Sigmoid colon (tissue), 6 donors: ENCODE measurements at regions not wholly inside any gene's neighbourhood (a gene's known extent, or its start where the extent isn't known, plus 50 kb on each side); places are given as distances from the start of the nearest gene placed in this dataset.
A peak's percentile ranks its signal among the peaks of the same experiment; 100 is the strongest.

Experiments used
- DNase-seq: peaks from one replicate; pipeline ENCODE4 v3.0.0-alpha.2; 2019
- H3K27ac ChIP-seq, 4 donors: fragments of 200-600 bp; sonication (generic); one replicate each; pipeline ENCODE4 v1.5.1; 2016 to 2019; ENCODE audit warnings: mild to moderate bottlenecking in 1 of 4
- H3K27me3 ChIP-seq, 3 donors: fragments of 200-600 bp; sonication (generic); one replicate each; pipeline ENCODE4 v1.5.1; 2019; ENCODE audit warnings: mild to moderate bottlenecking in 1 of 3
- H3K36me3 ChIP-seq, 4 donors: fragments of 200-600 bp; sonication (generic); one replicate each; pipeline ENCODE4 v1.5.1; 2016 to 2019
- H3K4me1 ChIP-seq, 4 donors: fragments of 200-600 bp; sonication (generic); one replicate each; pipeline ENCODE4 v1.5.1; 2017 to 2019
- H3K4me3 ChIP-seq, 4 donors: fragments of 200-600 bp; sonication (generic); one replicate each; pipeline ENCODE4 v1.5.1; 2017 to 2019; ENCODE audit warnings: mild to moderate bottlenecking in 2 of 4, moderate library complexity in 1 of 4
- H3K9me3 ChIP-seq, 4 donors: fragments of 200-600 bp in 3 of 4; sonication (generic) in 3 of 4; one replicate each; pipeline versions ENCODE4 v1.5.1 to v1.6.1; 2013 to 2019
- CTCF ChIP-seq, 4 experiments: fragments of 450-650 bp in 3 of 4; fragments of 200-600 bp in 1 of 4; IDR thresholded peaks; one replicate each; pipeline ENCODE4 v1.5.1; 2016 to 2019; ENCODE audit warnings: antibody characterized with exemption in 4 of 4, mild to moderate bottlenecking in 3 of 4, moderate library complexity in 2 of 4
- EP300 ChIP-seq, 4 donors: sonication (generic); formaldehyde crosslinking; IDR thresholded peaks; one replicate each; pipeline ENCODE4 v1.6.1; 2017; ENCODE audit warnings: antibody characterized with exemption in 4 of 4
- POLR2A ChIP-seq, 2 donors: fragments of 450-650 bp; IDR thresholded peaks; one replicate each; pipeline ENCODE4 v1.6.1; 2016; ENCODE audit warnings: antibody characterized with exemption in 2 of 2, mild to moderate bottlenecking in 2 of 2, moderate library complexity in 2 of 2
- POLR2AphosphoS5 ChIP-seq, 4 donors: sonication (generic); formaldehyde crosslinking; IDR thresholded peaks; one replicate each; pipeline ENCODE4 v1.6.1; 2017; ENCODE audit warnings: antibody characterized with exemption in 4 of 4
- WGBS, 2 donors: extraction: QIAGEN DNeasy Blood & Tissue Kit; methylation state at CpG; one replicate each; pipeline ENCODE4 v1.1.7; 2013; 5-methylcytosine and 5-hydroxymethylcytosine counted together
- intact Hi-C: fragments of 100-400 bp; cut with DNase I; formaldehyde crosslinking; loops from one replicate; pipeline ENCODE4 v1.15.1; 2023
- donor health status: healthy with polysubstance abuse.
- donor health status: healthy.

- DNase-seq = no peak
- no peak overlapping the region for H3K27ac ChIP-seq
- no peak for TF ChIP-seq POLR2AphosphoS5 (IDR thresholded peaks at IDR 0.05)
- H3K27me3 ChIP-seq = no peaks in the 10 kb centered on the region
- WGBS, 2 donors = 48 to 55% methylated on average over 2 of the region's 2 CpGs
- no peaks in the 10 kb centered on the region for H3K4me1 ChIP-seq
- peaks cover 0 to 11% (median 4%) of the 10 kb centered on the region in 4 donors for H3K9me3 ChIP-seq
- H3K36me3 ChIP-seq = no peaks in the 10 kb centered on the region
- intact Hi-C loops = no loop called here
- no peak overlapping the region for H3K4me3 ChIP-seq
These were observed 1005.6 kb downstream of the IGSF11 start for GRCh38 chr3:118029049-118029448.

- WGBS, 2 donors = 35 to 40% methylated on average over 1 of the region's 1 CpG
- no peak overlapping the region for H3K4me3 ChIP-seq
- H3K4me1 ChIP-seq = no peaks in the 10 kb centered on the region
- intact Hi-C loops = no loop called here
- no peak for TF ChIP-seq POLR2A (IDR thresholded peaks at IDR 0.05)
- TF ChIP-seq CTCF (IDR thresholded peaks at IDR 0.05) = no peak
- no peak for TF ChIP-seq EP300 (IDR thresholded peaks at IDR 0.05)
- TF ChIP-seq POLR2AphosphoS5 (IDR thresholded peaks at IDR 0.05) = no peak
- no peaks in the 10 kb centered on the region for H3K36me3 ChIP-seq
- no peak for DNase-seq
- no peaks in the 10 kb centered on the region for H3K27me3 ChIP-seq
- peaks cover 0 to 4% (median 0%) of the 10 kb centered on the region in 4 donors for H3K9me3 ChIP-seq
- H3K27ac ChIP-seq = no peak overlapping the region
These were observed 998.4 kb downstream of the IGSF11 start for GRCh38 chr3:118036215-118036614.

- TF ChIP-seq CTCF (IDR thresholded peaks at IDR 0.05) = no peak
- no peak for TF ChIP-seq POLR2A (IDR thresholded peaks at IDR 0.05)
- peak in 2 of 4 donors; percentile 52 to 61 for TF ChIP-seq POLR2AphosphoS5 (IDR thresholded peaks at IDR 0.05)
- DNase-seq = no peak
- Histone ChIP-seq H3K4me1 (peaks cover 0 to 11% (median 0%) of the 10 kb centered on the region in 4 donors), H3K27ac (peak overlapping the region in 1 of 4 donors; percentile 11), H3K36me3 (no peaks in the 10 kb centered on the region), H3K9me3 (no peaks in the 10 kb centered on the region), H3K27me3 (no peaks in the 10 kb centered on the region), H3K4me3 (no peak overlapping the region)
- WGBS, 2 donors = 0% methylated on average over 1 of the region's 1 CpG
- intact Hi-C loops = no loop called here
These were observed 979.3 kb downstream of the IGSF11 start for GRCh38 chr3:118055381-118055780.

GRCh38 chr3:118057086-118057485 is 977.6 kb downstream of the IGSF11 start:
- Histone ChIP-seq H3K27ac (no peak overlapping the region), H3K36me3 (no peaks in the 10 kb centered on the region), H3K9me3 (no peaks in the 10 kb centered on the region), H3K27me3 (no peaks in the 10 kb centered on the region), H3K4me3 (no peak overlapping the region), H3K4me1 (peaks cover 0 to 11% (median 0%) of the 10 kb centered on the region in 4 donors)
- intact Hi-C loops = no loop called here
- TF ChIP-seq POLR2A (IDR thresholded peaks at IDR 0.05) (no peak), EP300 (IDR thresholded peaks at IDR 0.05) (no peak), CTCF (IDR thresholded peaks at IDR 0.05) (no peak), POLR2AphosphoS5 (IDR thresholded peaks at IDR 0.05) (no peak)
- 62 to 68% methylated on average over 1 of the region's 1 CpG for WGBS, 2 donors
- DNase-seq = no peak

GRCh38 chr3:118059096-118059495 is 975.5 kb downstream of the IGSF11 start:
- Histone ChIP-seq H3K4me1 (peaks cover 0 to 11% (median 0%) of the 10 kb centered on the region in 4 donors), H3K36me3 (no peaks in the 10 kb centered on the region), H3K9me3 (no peaks in the 10 kb centered on the region), H3K27ac (no peak overlapping the region), H3K27me3 (no peaks in the 10 kb centered on the region), H3K4me3 (no peak overlapping the region)
- TF ChIP-seq POLR2A (IDR thresholded peaks at IDR 0.05) (no peak), CTCF (IDR thresholded peaks at IDR 0.05) (no peak), POLR2AphosphoS5 (IDR thresholded peaks at IDR 0.05) (no peak), EP300 (IDR thresholded peaks at IDR 0.05) (no peak)
- intact Hi-C loops = no loop called here
- no peak for DNase-seq
